ENCODE measurements at regions not wholly inside any gene's neighbourhood (a gene's known extent, or its start where the extent isn't known, plus 50 kb on each side); places are given as distances from the start of the nearest gene placed in this dataset.

- Histone ChIP-seq H3K4ac (ENCODE audit: low read length) (no peak overlapping the region), H3K9ac (ENCODE audit: low read depth, low read length, poor library complexity) (no peak overlapping the region), H3K4me2 (ENCODE audit: insufficient read depth, low read length, poor library complexity, severe bottlenecking) (no peak overlapping the region), H2BK12ac (ENCODE audit: low read length) (no peak overlapping the region), H2AK5ac (ENCODE audit: low read depth, low read length) (no peak overlapping the region), H2AFZ (ENCODE audit: low read length) (no peak overlapping the region), H3K23ac (ENCODE audit: low read depth, low read length, poor library complexity) (no peak overlapping the region), H3K14ac (ENCODE audit: low read length) (no peak overlapping the region), H2BK5ac (ENCODE audit: low read length) (no peak overlapping the region), H3K79me1 (ENCODE audit: low read depth, low read length) (no peaks in the 10 kb centered on the region), H2BK15ac (ENCODE audit: low read length) (no peak overlapping the region), H2BK120ac (ENCODE audit: low read depth, low read length) (no peak overlapping the region), H3K36me3 (replicated peaks in 1 of 2; ENCODE audit: control insufficient read depth in 2 of 2, insufficient read depth in 2 of 2, low read length in 2 of 2) (no peaks in the 10 kb centered on the region), H4K8ac (ENCODE audit: low read depth, low read length) (no peak overlapping the region), H3K4me1 (ENCODE audit: control insufficient read depth in 2 of 2, insufficient read depth in 1 of 2, low read depth in 1 of 2, low read length in 2 of 2) (no peaks in the 10 kb centered on the region), H4K91ac (ENCODE audit: low read depth, low read length, poor library complexity) (no peak overlapping the region), H3K9me3 (replicated peaks in 1 of 2; ENCODE audit: control insufficient read depth in 2 of 2, insufficient read depth in 1 of 2, low read depth in 1 of 2, low read length in 2 of 2) (no peaks in the 10 kb centered on the region), H3K27ac (replicated peaks; ENCODE audit: low read length) (no peak overlapping the region), H3K18ac (ENCODE audit: low read length) (no peak overlapping the region), H3K4me3 (ENCODE audit: low read length in 2 of 2) (no peak overlapping the region), H3K27me3 (ENCODE audit: control insufficient read depth in 3 of 3, insufficient read depth in 3 of 3, low read depth in 1 of 3, low read length in 3 of 3) (no peaks in the 10 kb centered on the region)
- DNase-seq (ENCODE audit: low spot score) = no peak
- no CpG with 5 or more reads among the region's 2 CpGs for WGBS, 2 donors (ENCODE audit: extremely low coverage in 2 of 2, insufficient read length in 2 of 2, insufficient replicate concordance in 1 of 2)
Observed at GRCh38 chr1:215377746-215378145, 189.4 kb upstream of the KCTD3 start.

- no peaks in the 10 kb centered on the region for H3K36me3 ChIP-seq (replicated peaks in 1 of 2; ENCODE audit: control insufficient read depth in 2 of 2, insufficient read depth in 2 of 2, low read length in 2 of 2)
- no peak for DNase-seq (ENCODE audit: low spot score)
- H3K4me2 ChIP-seq (ENCODE audit: insufficient read depth, low read length, poor library complexity, severe bottlenecking) = no peak overlapping the region
- no peak overlapping the region for H3K4me3 ChIP-seq (ENCODE audit: low read length in 2 of 2)
- H2BK12ac ChIP-seq (ENCODE audit: low read length) = no peak overlapping the region
- H3K27ac ChIP-seq (replicated peaks; ENCODE audit: low read length) = no peak overlapping the region
- H3K79me1 ChIP-seq (ENCODE audit: low read depth, low read length) = no peaks in the 10 kb centered on the region
- H2BK5ac ChIP-seq (ENCODE audit: low read length) = no peak overlapping the region
- no peak overlapping the region for H3K14ac ChIP-seq (ENCODE audit: low read length)
- no peaks in the 10 kb centered on the region for H3K9me3 ChIP-seq (replicated peaks in 1 of 2; ENCODE audit: control insufficient read depth in 2 of 2, insufficient read depth in 1 of 2, low read depth in 1 of 2, low read length in 2 of 2)
- no peak overlapping the region for H3K4ac ChIP-seq (ENCODE audit: low read length)
- H3K23ac ChIP-seq (ENCODE audit: low read depth, low read length, poor library complexity) = no peak overlapping the region
- H4K8ac ChIP-seq (ENCODE audit: low read depth, low read length) = no peak overlapping the region
- H3K27me3 ChIP-seq (ENCODE audit: control insufficient read depth in 3 of 3, insufficient read depth in 3 of 3, low read depth in 1 of 3, low read length in 3 of 3) = no peaks in the 10 kb centered on the region
- H2AK5ac ChIP-seq (ENCODE audit: low read depth, low read length) = no peak overlapping the region
- no peak overlapping the region for H3K18ac ChIP-seq (ENCODE audit: low read length)
- H2BK15ac ChIP-seq (ENCODE audit: low read length) = no peak overlapping the region
- H2BK120ac ChIP-seq (ENCODE audit: low read depth, low read length) = no peak overlapping the region
- no peaks in the 10 kb centered on the region for H3K4me1 ChIP-seq (ENCODE audit: control insufficient read depth in 2 of 2, insufficient read depth in 1 of 2, low read depth in 1 of 2, low read length in 2 of 2)
- H3K9ac ChIP-seq (ENCODE audit: low read depth, low read length, poor library complexity) = no peak overlapping the region
- WGBS, 2 donors (ENCODE audit: extremely low coverage in 2 of 2, insufficient read length in 2 of 2, insufficient replicate concordance in 1 of 2) = no CpG with 5 or more reads among the region's 1 CpG
- no peak overlapping the region for H4K91ac ChIP-seq (ENCODE audit: low read depth, low read length, poor library complexity)
- H2AFZ ChIP-seq (ENCODE audit: low read length) = no peak overlapping the region
Observed at GRCh38 chr1:215380566-215380965, 186.5 kb upstream of the KCTD3 start.

- no peak overlapping the region for H3K4ac ChIP-seq (ENCODE audit: low read length)
- H2BK120ac ChIP-seq (ENCODE audit: low read depth, low read length) = no peak overlapping the region
- H3K14ac ChIP-seq (ENCODE audit: low read length) = no peak overlapping the region
- no CpG with 5 or more reads among the region's 1 CpG for WGBS, 2 donors (ENCODE audit: extremely low coverage in 2 of 2, insufficient read length in 2 of 2, insufficient replicate concordance in 1 of 2)
- no peak overlapping the region for H4K91ac ChIP-seq (ENCODE audit: low read depth, low read length, poor library complexity)
- H3K27me3 ChIP-seq (ENCODE audit: control insufficient read depth in 3 of 3, insufficient read depth in 3 of 3, low read depth in 1 of 3, low read length in 3 of 3) = no peaks in the 10 kb centered on the region
- no peak for DNase-seq (ENCODE audit: low spot score)
- H3K18ac ChIP-seq (ENCODE audit: low read length) = no peak overlapping the region
- no peak overlapping the region for H2AK5ac ChIP-seq (ENCODE audit: low read depth, low read length)
- H2AFZ ChIP-seq (ENCODE audit: low read length) = no peak overlapping the region
- no peaks in the 10 kb centered on the region for H3K79me1 ChIP-seq (ENCODE audit: low read depth, low read length)
- H3K4me3 ChIP-seq (ENCODE audit: low read length in 2 of 2) = no peak overlapping the region
- no peak overlapping the region for H3K27ac ChIP-seq (replicated peaks; ENCODE audit: low read length)
- H2BK12ac ChIP-seq (ENCODE audit: low read length) = no peak overlapping the region
- H3K9me3 ChIP-seq (replicated peaks in 1 of 2; ENCODE audit: control insufficient read depth in 2 of 2, insufficient read depth in 1 of 2, low read depth in 1 of 2, low read length in 2 of 2) = no peaks in the 10 kb centered on the region
- no peak overlapping the region for H2BK15ac ChIP-seq (ENCODE audit: low read length)
- no peak overlapping the region for H3K9ac ChIP-seq (ENCODE audit: low read depth, low read length, poor library complexity)
- H4K8ac ChIP-seq (ENCODE audit: low read depth, low read length) = no peak overlapping the region
- H3K4me2 ChIP-seq (ENCODE audit: insufficient read depth, low read length, poor library complexity, severe bottlenecking) = no peak overlapping the region
- H2BK5ac ChIP-seq (ENCODE audit: low read length) = no peak overlapping the region
- H3K23ac ChIP-seq (ENCODE audit: low read depth, low read length, poor library complexity) = no peak overlapping the region
- H3K4me1 ChIP-seq (ENCODE audit: control insufficient read depth in 2 of 2, insufficient read depth in 1 of 2, low read depth in 1 of 2, low read length in 2 of 2) = no peaks in the 10 kb centered on the region
- H3K36me3 ChIP-seq (replicated peaks in 1 of 2; ENCODE audit: control insufficient read depth in 2 of 2, insufficient read depth in 2 of 2, low read length in 2 of 2) = no peaks in the 10 kb centered on the region
Observed at GRCh38 chr1:215393476-215393875, 173.6 kb upstream of the KCTD3 start.

- Histone ChIP-seq H3K79me1 (ENCODE audit: low read depth, low read length) (no peaks in the 10 kb centered on the region), H2AFZ (ENCODE audit: low read length) (no peak overlapping the region), H2BK5ac (ENCODE audit: low read length) (no peak overlapping the region), H2BK120ac (ENCODE audit: low read depth, low read length) (no peak overlapping the region), H3K18ac (ENCODE audit: low read length) (no peak overlapping the region), H3K4me1 (ENCODE audit: control insufficient read depth in 2 of 2, insufficient read depth in 1 of 2, low read depth in 1 of 2, low read length in 2 of 2) (no peaks in the 10 kb centered on the region), H4K91ac (ENCODE audit: low read depth, low read length, poor library complexity) (no peak overlapping the region), H3K9me3 (replicated peaks in 1 of 2; ENCODE audit: control insufficient read depth in 2 of 2, insufficient read depth in 1 of 2, low read depth in 1 of 2, low read length in 2 of 2) (no peaks in the 10 kb centered on the region), H3K36me3 (replicated peaks in 1 of 2; ENCODE audit: control insufficient read depth in 2 of 2, insufficient read depth in 2 of 2, low read length in 2 of 2) (no peaks in the 10 kb centered on the region), H3K4me3 (ENCODE audit: low read length in 2 of 2) (peak overlapping the region in 1 of 2 donors; percentile 57), H3K4me2 (ENCODE audit: insufficient read depth, low read length, poor library complexity, severe bottlenecking) (no peak overlapping the region), H2BK12ac (ENCODE audit: low read length) (peak overlapping the region; percentile 58), H3K14ac (ENCODE audit: low read length) (peak overlapping the region; percentile 94), H4K8ac (ENCODE audit: low read depth, low read length) (no peak overlapping the region), H2AK5ac (ENCODE audit: low read depth, low read length) (no peak overlapping the region), H3K27me3 (ENCODE audit: control insufficient read depth in 3 of 3, insufficient read depth in 3 of 3, low read depth in 1 of 3, low read length in 3 of 3) (no peaks in the 10 kb centered on the region), H3K4ac (ENCODE audit: low read length) (no peak overlapping the region), H3K23ac (ENCODE audit: low read depth, low read length, poor library complexity) (no peak overlapping the region), H3K27ac (replicated peaks; ENCODE audit: low read length) (no peak overlapping the region), H2BK15ac (ENCODE audit: low read length) (no peak overlapping the region), H3K9ac (ENCODE audit: low read depth, low read length, poor library complexity) (no peak overlapping the region)
- no CpG with 5 or more reads among the region's 53 CpGs for whole genome bisulfite sequencing, 2 donors (ENCODE audit: extremely low coverage in 2 of 2, insufficient read length in 2 of 2, insufficient replicate concordance in 1 of 2)
- no peak for DNase-seq (ENCODE audit: low spot score)
Observed at GRCh38 chr1:215394084-215394991, 172.8 kb upstream of the KCTD3 start.

Measured in neuronal stem cell (in vitro differentiated cells).